Nephron progenitor cell (in vitro differentiated cells): ENCODE measurements at regions not wholly inside any gene's neighbourhood (a gene's known extent, or its start where the extent isn't known, plus 50 kb on each side); places are given as distances from the start of the nearest gene placed in this dataset.

Experiments
- DNase-seq: peaks from one replicate; pipeline ENCODE4 v3.0.0; 2021
- H3K27ac Mint-ChIP-seq: 2 replicates; pipeline ENCODE4 v1.8.0; 2021; ENCODE audit warnings: mild to moderate bottlenecking, moderate library complexity, mixed read lengths
- H3K27me3 Mint-ChIP-seq: 2 replicates; pipeline ENCODE4 v1.8.0; 2021; ENCODE audit warnings: mild to moderate bottlenecking, low read depth, mixed read lengths; ENCODE audit not compliant: poor library complexity
- H3K36me3 Mint-ChIP-seq: 2 replicates; pipeline ENCODE4 v1.8.0; 2021; ENCODE audit warnings: low read depth, mixed read lengths
- H3K4me1 Mint-ChIP-seq: 2 replicates; pipeline ENCODE4 v1.8.0; 2021; ENCODE audit warnings: mixed read lengths
- H3K4me3 Mint-ChIP-seq: 2 replicates; pipeline ENCODE4 v1.8.0; 2021; ENCODE audit warnings: mild to moderate bottlenecking, moderate library complexity, mixed read lengths
- H3K9me3 Mint-ChIP-seq: 2 replicates; pipeline ENCODE4 v1.8.0; 2021; ENCODE audit warnings: mild to moderate bottlenecking, moderate library complexity, mixed read lengths
- TF ChIP-seq, protein P1 (sequence below): fragments of 200-600 bp; sonication (generic); IDR thresholded peaks from 2 replicates; pipeline ENCODE4 v1.5.0; 2021; ENCODE audit warnings: antibody characterized with exemption

DNA sequence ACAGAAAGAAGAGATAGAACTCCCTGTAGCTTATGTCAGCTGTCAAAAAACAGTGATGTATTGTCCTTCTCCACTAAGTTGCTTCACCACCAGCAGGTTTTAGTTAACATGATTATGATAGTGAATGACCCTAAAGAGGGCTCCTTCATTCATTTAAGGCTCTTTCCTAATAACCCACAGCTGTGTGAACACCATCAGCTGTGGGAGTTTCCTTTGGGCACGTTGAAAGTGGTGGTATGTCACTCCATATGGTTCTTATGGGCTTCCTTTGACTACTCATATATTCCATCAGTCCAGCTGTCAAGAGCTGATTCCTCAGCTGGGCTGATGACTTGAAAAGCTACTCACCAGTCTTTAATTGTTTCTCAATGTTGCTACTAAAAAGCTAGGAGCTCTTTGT is 210.3 kb downstream of the UBE2E3 start:
- DNase-seq: no peak
- TF ChIP-seq, protein P1, sequence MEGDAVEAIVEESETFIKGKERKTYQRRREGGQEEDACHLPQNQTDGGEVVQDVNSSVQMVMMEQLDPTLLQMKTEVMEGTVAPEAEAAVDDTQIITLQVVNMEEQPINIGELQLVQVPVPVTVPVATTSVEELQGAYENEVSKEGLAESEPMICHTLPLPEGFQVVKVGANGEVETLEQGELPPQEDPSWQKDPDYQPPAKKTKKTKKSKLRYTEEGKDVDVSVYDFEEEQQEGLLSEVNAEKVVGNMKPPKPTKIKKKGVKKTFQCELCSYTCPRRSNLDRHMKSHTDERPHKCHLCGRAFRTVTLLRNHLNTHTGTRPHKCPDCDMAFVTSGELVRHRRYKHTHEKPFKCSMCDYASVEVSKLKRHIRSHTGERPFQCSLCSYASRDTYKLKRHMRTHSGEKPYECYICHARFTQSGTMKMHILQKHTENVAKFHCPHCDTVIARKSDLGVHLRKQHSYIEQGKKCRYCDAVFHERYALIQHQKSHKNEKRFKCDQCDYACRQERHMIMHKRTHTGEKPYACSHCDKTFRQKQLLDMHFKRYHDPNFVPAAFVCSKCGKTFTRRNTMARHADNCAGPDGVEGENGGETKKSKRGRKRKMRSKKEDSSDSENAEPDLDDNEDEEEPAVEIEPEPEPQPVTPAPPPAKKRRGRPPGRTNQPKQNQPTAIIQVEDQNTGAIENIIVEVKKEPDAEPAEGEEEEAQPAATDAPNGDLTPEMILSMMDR: no peak
- H3K4me1 Mint-ChIP-seq: no peaks in the 10 kb centered on the region

DNA sequence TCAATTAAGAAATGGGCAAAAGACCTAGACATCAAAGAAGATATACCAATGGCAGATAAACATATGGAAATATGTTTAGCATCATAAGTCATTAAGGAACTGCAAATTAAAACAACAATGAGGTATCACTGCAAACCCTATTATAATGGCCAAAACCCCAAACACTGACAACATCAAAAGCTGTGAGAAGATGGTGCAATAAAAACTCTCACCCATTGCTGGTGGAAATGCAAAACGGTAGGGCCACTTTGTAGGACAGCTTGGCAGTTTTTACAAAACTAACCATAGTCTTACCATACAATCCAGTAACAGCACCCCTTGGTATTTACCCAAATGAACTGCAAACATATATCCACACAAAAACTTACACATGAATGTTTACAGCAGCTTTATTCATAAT is 213.1 kb downstream of the UBE2E3 start:
- no peaks in the 10 kb centered on the region for H3K9me3 Mint-ChIP-seq

More for the DNA sequence above, 210.3 kb downstream of the UBE2E3 start:
- no peak overlapping the region for H3K4me3 Mint-ChIP-seq
- H3K27me3 Mint-ChIP-seq: no peaks in the 10 kb centered on the region
- H3K27ac Mint-ChIP-seq: no peak overlapping the region
- H3K36me3 Mint-ChIP-seq: no peaks in the 10 kb centered on the region
- no peaks in the 10 kb centered on the region for H3K9me3 Mint-ChIP-seq

DNA sequence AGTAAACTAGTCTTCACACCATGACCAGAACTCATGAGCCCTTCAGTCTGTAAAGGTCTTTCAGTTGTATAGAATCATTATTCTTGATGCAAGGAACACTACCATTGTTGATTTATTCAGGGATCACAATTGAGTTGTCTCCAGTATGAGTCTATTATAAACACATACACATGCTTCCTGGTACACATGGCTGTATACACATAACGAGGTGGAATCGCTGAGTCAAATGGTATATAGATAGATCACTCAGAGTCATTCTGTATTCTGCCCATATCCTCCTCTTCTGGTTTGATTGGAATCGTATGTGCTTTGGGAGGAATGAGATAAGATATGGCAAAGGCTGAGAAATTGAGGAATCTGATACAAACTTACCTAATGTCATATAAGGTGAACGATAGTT is 216.0 kb downstream of the UBE2E3 start:
- no peaks in the 10 kb centered on the region for H3K27me3 Mint-ChIP-seq
- H3K27ac Mint-ChIP-seq: no peak overlapping the region
- H3K36me3 Mint-ChIP-seq: no peaks in the 10 kb centered on the region
- no peak overlapping the region for H3K4me3 Mint-ChIP-seq
- no peaks in the 10 kb centered on the region for H3K9me3 Mint-ChIP-seq
- TF ChIP-seq, protein P1: no peak
- H3K4me1 Mint-ChIP-seq: no peaks in the 10 kb centered on the region
- DNase-seq: no peak

More for the DNA sequence above, 213.1 kb downstream of the UBE2E3 start:
- DNase-seq: no peak
- no peaks in the 10 kb centered on the region for H3K27me3 Mint-ChIP-seq
- H3K27ac Mint-ChIP-seq: no peak overlapping the region
- H3K4me1 Mint-ChIP-seq: no peaks in the 10 kb centered on the region
- no peak overlapping the region for H3K4me3 Mint-ChIP-seq
- no peaks in the 10 kb centered on the region for H3K36me3 Mint-ChIP-seq
- TF ChIP-seq, protein P1: no peak

DNA sequence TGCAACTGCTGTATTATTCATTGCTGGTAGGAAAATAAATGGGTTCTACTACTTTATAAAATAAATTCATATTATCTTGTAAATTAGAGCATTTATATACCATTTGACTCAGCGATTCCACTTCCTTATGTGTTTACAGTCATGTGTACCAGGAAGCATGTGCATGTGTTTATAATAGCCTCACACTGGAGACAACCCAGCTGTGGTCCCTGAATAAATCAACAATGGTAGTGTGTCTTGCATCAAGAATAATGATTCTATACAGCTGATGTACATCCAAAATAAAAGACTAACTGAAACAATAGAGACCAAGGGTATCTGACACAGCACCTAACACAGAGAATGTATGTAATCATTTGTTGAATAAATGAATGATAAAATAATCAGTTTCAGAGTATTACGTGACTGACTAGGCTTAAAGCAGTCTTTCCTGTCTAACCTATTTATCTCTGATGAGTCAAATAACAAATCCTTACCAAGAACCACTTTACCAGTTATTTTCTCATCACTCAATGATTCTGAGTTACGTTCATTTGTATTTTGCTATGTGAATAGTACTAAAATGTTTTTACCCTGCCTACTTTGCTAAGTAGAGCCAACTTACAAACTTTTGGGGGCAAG is 216.8 kb downstream of the UBE2E3 start:
- Mint-ChIP-seq H3K4me3 (no peak overlapping the region), H3K27ac (no peak overlapping the region), H3K27me3 (no peaks in the 10 kb centered on the region), H3K4me1 (no peaks in the 10 kb centered on the region), H3K9me3 (no peaks in the 10 kb centered on the region), H3K36me3 (no peaks in the 10 kb centered on the region)
- no peak for DNase-seq
- TF ChIP-seq, protein P1: no peak

DNA sequence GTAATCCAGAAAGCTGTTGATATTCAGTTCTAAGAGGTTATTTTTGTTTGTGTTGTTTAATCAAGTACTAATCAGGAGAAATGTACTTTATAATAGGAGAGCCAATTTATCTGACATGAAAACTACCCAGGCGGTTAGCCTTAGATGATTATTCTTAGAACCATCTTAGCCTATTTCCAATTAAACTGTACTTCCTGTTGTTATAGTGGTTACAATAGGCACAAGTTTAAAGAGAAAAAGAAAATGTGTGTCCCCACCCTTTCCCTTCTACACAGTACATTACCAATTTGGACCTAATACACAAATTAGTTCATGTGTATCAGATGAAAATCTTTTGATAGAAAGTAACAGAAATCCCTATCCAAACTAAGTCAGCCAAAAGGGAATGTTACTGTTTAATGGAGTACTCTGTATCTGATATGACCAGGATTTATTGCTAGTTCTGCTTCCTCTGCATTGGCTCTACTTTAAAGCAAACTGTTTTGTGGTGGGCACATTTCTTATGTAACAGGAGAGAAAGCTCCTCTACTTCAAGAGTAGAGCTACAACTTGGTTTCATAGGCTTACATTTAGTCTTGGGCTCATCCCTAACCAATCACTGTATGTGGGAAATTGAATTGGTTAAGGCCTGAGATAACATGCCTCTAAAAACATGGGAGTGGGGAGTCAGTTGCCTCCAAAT is 217.9 kb downstream of the UBE2E3 start:
- Mint-ChIP-seq H3K27me3 (no peaks in the 10 kb centered on the region), H3K9me3 (no peaks in the 10 kb centered on the region), H3K4me3 (no peak overlapping the region), H3K4me1 (no peaks in the 10 kb centered on the region), H3K27ac (no peak overlapping the region), H3K36me3 (no peaks in the 10 kb centered on the region)
- TF ChIP-seq, protein P1: no peak
- DNase-seq: no peak

DNA sequence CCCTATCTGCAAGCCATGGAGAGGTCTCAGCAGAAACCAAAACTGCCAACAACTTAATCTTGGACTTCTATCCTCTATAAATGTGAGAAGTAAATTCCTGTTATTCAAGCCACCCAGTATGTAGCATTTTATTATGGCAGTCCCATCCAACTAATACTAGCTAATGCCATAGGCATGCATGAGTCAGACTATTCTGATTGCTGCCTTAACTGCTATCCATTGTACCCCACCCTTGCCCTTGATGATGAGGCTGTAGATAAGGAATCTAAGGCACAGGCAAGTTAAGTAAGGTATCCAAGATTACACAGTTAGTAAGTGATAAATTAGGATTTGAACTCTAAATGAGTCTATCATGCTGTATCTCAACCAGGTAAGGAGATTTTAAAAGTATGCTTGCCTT is 223.0 kb downstream of the UBE2E3 start:
- H3K27ac Mint-ChIP-seq: no peak overlapping the region
- no peaks in the 10 kb centered on the region for H3K27me3 Mint-ChIP-seq
- H3K9me3 Mint-ChIP-seq: peaks cover 16% of the 10 kb centered on the region
- DNase-seq: no peak
- no peaks in the 10 kb centered on the region for H3K4me1 Mint-ChIP-seq
- H3K36me3 Mint-ChIP-seq: no peaks in the 10 kb centered on the region
- TF ChIP-seq, protein P1: no peak
- no peak overlapping the region for H3K4me3 Mint-ChIP-seq
